NCI-H2107 treated with DMSO at 0.1 percent for 48 hours (cell line): ENCODE measurements at regions not wholly inside any gene's neighbourhood (a gene's known extent, or its start where the extent isn't known, plus 50 kb on each side); places are given as distances from the start of the nearest gene placed in this dataset.
"Not testable (repeated sequence)": the region's sequence is repeated elsewhere in the genome, so short reads cannot be mapped to it uniquely, and the experiment has no call there.

Experiments used
- DNase-seq: peaks from one replicate; lab custom pipeline; 2025; ENCODE audit not compliant: unreplicated experiment; lab: John Stamatoyannopoulos, UW

GRCh38 chr15:79538527-79538926 lies 106.4 kb downstream of the MINAR1 start:
- DNase-seq = no peak

GRCh38 chr15:79539401-79539800 lies 107.3 kb downstream of the MINAR1 start:
- no peak for DNase-seq

- DNase-seq = no peak
Observed at GRCh38 chr15:79540551-79540950, 108.4 kb downstream of the MINAR1 start.

- DNase-seq = no peak
Observed at GRCh38 chr15:79541196-79541595, 109.1 kb downstream of the MINAR1 start.

- DNase-seq = no peak
Observed at GRCh38 chr15:79543097-79543496, 111.0 kb downstream of the MINAR1 start.

- DNase-seq = no peak
Observed at GRCh38 chr15:79549196-79549595, 117.1 kb downstream of the MINAR1 start.

- DNase-seq = no peak
Observed at GRCh38 chr15:79560384-79560783, 128.2 kb downstream of the MINAR1 start.

- no peak for DNase-seq
Observed at GRCh38 chr15:79561982-79562381, 129.8 kb downstream of the MINAR1 start.

GRCh38 chr15:79562403-79562815 lies 130.3 kb downstream of the MINAR1 start:
- no peak for DNase-seq

- DNase-seq = no peak
Observed at GRCh38 chr15:79562899-79563298, 130.8 kb downstream of the MINAR1 start.

- DNase-seq = no peak
Observed at GRCh38 chr15:79570004-79570403, 137.9 kb downstream of the MINAR1 start.

- peak; percentile 7 for DNase-seq
Observed at GRCh38 chr15:79572691-79573404, 140.7 kb downstream of the MINAR1 start.

GRCh38 chr15:79574431-79575273 lies 142.5 kb downstream of the MINAR1 start:
- not testable (repeated sequence) for DNase-seq

- no peak for DNase-seq
Observed at GRCh38 chr15:79582650-79583049, 150.5 kb downstream of the MINAR1 start.

- no peak for DNase-seq
Observed at GRCh38 chr15:79592126-79592525, 160.0 kb downstream of the MINAR1 start.

- DNase-seq = no peak
Observed at GRCh38 chr15:79593119-79593869, 161.2 kb downstream of the MINAR1 start.

GRCh38 chr15:79595306-79595705 lies 163.2 kb downstream of the MINAR1 start:
- DNase-seq = no peak

GRCh38 chr15:79595995-79596622 lies 164.0 kb downstream of the MINAR1 start:
- peak; percentile 58 for DNase-seq

- DNase-seq = no peak
Observed at GRCh38 chr15:79598639-79599038, 166.5 kb downstream of the MINAR1 start.

- no peak for DNase-seq
Observed at GRCh38 chr15:79601405-79602086, 169.4 kb downstream of the MINAR1 start.

- no peak for DNase-seq
Observed at GRCh38 chr15:79602180-79602579, 170.0 kb downstream of the MINAR1 start.
